ENCODE measurements at regions not wholly inside any gene's neighbourhood (a gene's known extent, or its start where the extent isn't known, plus 50 kb on each side); places are given as distances from the start of the nearest gene placed in this dataset.
A peak's percentile ranks its signal among the peaks of the same experiment; 100 is the strongest.

DNA sequence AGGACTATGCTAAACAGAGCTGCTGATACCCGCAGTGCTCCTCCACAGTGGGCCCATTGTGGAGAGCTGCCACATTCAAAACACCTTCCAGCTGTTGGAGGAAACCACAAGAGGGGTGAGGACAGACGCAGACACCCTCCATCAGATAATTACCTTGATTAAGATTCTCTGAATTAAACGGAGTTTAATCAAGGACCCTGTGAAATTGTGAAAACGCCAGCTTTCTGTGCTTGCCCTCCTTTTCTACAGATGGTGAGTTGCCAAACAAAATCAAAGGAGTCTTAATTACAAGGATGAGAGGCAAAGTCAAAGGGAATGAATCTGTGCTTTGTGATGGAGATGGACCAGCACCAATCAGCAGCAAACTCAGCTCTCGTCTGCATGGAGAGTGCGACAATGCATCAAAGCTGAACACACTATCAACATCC lies 596.1 kb downstream of the ELAVL2 start:
- no peak overlapping the region for H3K18ac ChIP-seq (ENCODE audit: low read length)
- no peaks in the 10 kb centered on the region for H3K9me3 ChIP-seq (replicated peaks in 1 of 2; ENCODE audit: control insufficient read depth in 2 of 2, insufficient read depth in 1 of 2, low read depth in 1 of 2, low read length in 2 of 2)
- no peak overlapping the region for H3K14ac ChIP-seq (ENCODE audit: low read length)
- H4K91ac ChIP-seq (ENCODE audit: low read depth, low read length, poor library complexity) = no peak overlapping the region
- no peak overlapping the region for H3K4me2 ChIP-seq (ENCODE audit: insufficient read depth, low read length, poor library complexity, severe bottlenecking)
- no peak overlapping the region for H3K9ac ChIP-seq (ENCODE audit: low read depth, low read length, poor library complexity)
- H3K4me1 ChIP-seq (ENCODE audit: control insufficient read depth in 2 of 2, insufficient read depth in 1 of 2, low read depth in 1 of 2, low read length in 2 of 2) = peaks cover 0 to 2% of the 10 kb centered on the region in 2 donors
- H3K23ac ChIP-seq (ENCODE audit: low read depth, low read length, poor library complexity) = no peak overlapping the region
- H4K8ac ChIP-seq (ENCODE audit: low read depth, low read length) = no peak overlapping the region
- H2AK5ac ChIP-seq (ENCODE audit: low read depth, low read length) = no peak overlapping the region
- no peak overlapping the region for H3K4ac ChIP-seq (ENCODE audit: low read length)
- H3K4me3 ChIP-seq (ENCODE audit: low read length in 2 of 2) = no peak overlapping the region
- H2AFZ ChIP-seq (ENCODE audit: low read length) = peak overlapping the region; percentile 23
- H2BK12ac ChIP-seq (ENCODE audit: low read length) = no peak overlapping the region
- H2BK120ac ChIP-seq (ENCODE audit: low read depth, low read length) = no peak overlapping the region
- H2BK5ac ChIP-seq (ENCODE audit: low read length) = no peak overlapping the region
- no CpG with 5 or more reads among the region's 6 CpGs for WGBS, 2 donors (ENCODE audit: extremely low coverage in 2 of 2, insufficient read length in 2 of 2, insufficient replicate concordance in 1 of 2)
- H3K79me1 ChIP-seq (ENCODE audit: low read depth, low read length) = no peaks in the 10 kb centered on the region
- no peak for DNase-seq (ENCODE audit: low spot score)
- no peak overlapping the region for H2BK15ac ChIP-seq (ENCODE audit: low read length)
- H3K27me3 ChIP-seq (ENCODE audit: control insufficient read depth in 3 of 3, insufficient read depth in 3 of 3, low read depth in 1 of 3, low read length in 3 of 3) = no peaks in the 10 kb centered on the region
- H3K36me3 ChIP-seq (replicated peaks in 1 of 2; ENCODE audit: control insufficient read depth in 2 of 2, insufficient read depth in 2 of 2, low read length in 2 of 2) = no peaks in the 10 kb centered on the region
- no peak overlapping the region for H3K27ac ChIP-seq (replicated peaks; ENCODE audit: low read length)

DNA sequence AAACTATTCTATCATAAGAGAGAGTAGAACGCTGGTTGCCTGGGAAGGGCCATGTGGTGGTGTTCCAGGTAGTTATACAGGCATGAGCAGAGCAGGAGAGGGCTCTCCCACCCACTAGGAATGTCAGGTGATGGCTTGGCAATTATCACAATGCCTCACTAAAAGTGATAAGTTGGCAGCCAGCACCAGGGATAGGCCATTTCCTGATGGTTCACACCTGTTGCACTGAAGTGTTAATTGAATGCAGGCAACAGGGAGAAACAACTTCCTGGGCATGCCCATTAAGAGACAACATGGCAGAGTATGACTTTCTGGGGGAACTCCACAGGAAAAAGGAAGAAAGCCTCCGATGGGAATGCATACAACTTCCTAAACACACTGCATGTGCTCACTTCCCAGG lies 593.2 kb downstream of the ELAVL2 start:
- H4K8ac ChIP-seq (ENCODE audit: low read depth, low read length) = no peak overlapping the region
- H2AK5ac ChIP-seq (ENCODE audit: low read depth, low read length) = no peak overlapping the region
- peaks cover 0 to under 1% of the 10 kb centered on the region in 2 donors for H3K9me3 ChIP-seq (replicated peaks in 1 of 2; ENCODE audit: control insufficient read depth in 2 of 2, insufficient read depth in 1 of 2, low read depth in 1 of 2, low read length in 2 of 2)
- H3K79me1 ChIP-seq (ENCODE audit: low read depth, low read length) = no peaks in the 10 kb centered on the region
- H2BK15ac ChIP-seq (ENCODE audit: low read length) = no peak overlapping the region
- H2BK12ac ChIP-seq (ENCODE audit: low read length) = no peak overlapping the region
- H3K23ac ChIP-seq (ENCODE audit: low read depth, low read length, poor library complexity) = no peak overlapping the region
- H3K4me2 ChIP-seq (ENCODE audit: insufficient read depth, low read length, poor library complexity, severe bottlenecking) = no peak overlapping the region
- H3K4me3 ChIP-seq (ENCODE audit: low read length in 2 of 2) = no peak overlapping the region
- no peak for DNase-seq (ENCODE audit: low spot score)
- no CpG with 5 or more reads among the region's 2 CpGs for WGBS, 2 donors (ENCODE audit: extremely low coverage in 2 of 2, insufficient read length in 2 of 2, insufficient replicate concordance in 1 of 2)
- no peak overlapping the region for H2BK120ac ChIP-seq (ENCODE audit: low read depth, low read length)
- H3K9ac ChIP-seq (ENCODE audit: low read depth, low read length, poor library complexity) = no peak overlapping the region
- no peaks in the 10 kb centered on the region for H3K36me3 ChIP-seq (replicated peaks in 1 of 2; ENCODE audit: control insufficient read depth in 2 of 2, insufficient read depth in 2 of 2, low read length in 2 of 2)
- no peak overlapping the region for H3K18ac ChIP-seq (ENCODE audit: low read length)
- H3K14ac ChIP-seq (ENCODE audit: low read length) = no peak overlapping the region
- H3K4me1 ChIP-seq (ENCODE audit: control insufficient read depth in 2 of 2, insufficient read depth in 1 of 2, low read depth in 1 of 2, low read length in 2 of 2) = peaks cover 0 to 2% of the 10 kb centered on the region in 2 donors
- H4K91ac ChIP-seq (ENCODE audit: low read depth, low read length, poor library complexity) = no peak overlapping the region
- H3K27ac ChIP-seq (replicated peaks; ENCODE audit: low read length) = no peak overlapping the region
- H2BK5ac ChIP-seq (ENCODE audit: low read length) = no peak overlapping the region
- H3K4ac ChIP-seq (ENCODE audit: low read length) = no peak overlapping the region
- H2AFZ ChIP-seq (ENCODE audit: low read length) = no peak overlapping the region
- H3K27me3 ChIP-seq (ENCODE audit: control insufficient read depth in 3 of 3, insufficient read depth in 3 of 3, low read depth in 1 of 3, low read length in 3 of 3) = no peaks in the 10 kb centered on the region

DNA sequence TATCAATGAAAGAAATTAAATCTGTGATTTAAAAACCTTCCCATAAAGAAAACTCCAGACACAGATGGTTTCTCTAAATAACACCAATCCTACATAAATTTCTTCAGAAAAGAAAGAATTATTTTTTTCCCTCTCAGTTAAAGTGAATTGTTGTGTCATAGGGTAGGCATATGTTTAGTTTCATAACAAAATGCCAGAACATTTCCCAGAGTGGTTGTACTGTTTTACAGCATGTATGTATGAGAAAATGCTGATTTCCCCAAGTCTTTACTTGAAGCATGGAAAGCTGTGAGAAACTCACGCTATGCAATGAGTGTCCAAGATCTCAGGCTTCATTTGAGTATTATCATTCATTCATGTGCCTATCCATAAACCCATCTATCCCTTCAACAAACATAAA lies 582.5 kb downstream of the ELAVL2 start:
- Histone ChIP-seq H3K27me3 (ENCODE audit: control insufficient read depth in 3 of 3, insufficient read depth in 3 of 3, low read depth in 1 of 3, low read length in 3 of 3) (no peaks in the 10 kb centered on the region), H2BK120ac (ENCODE audit: low read depth, low read length) (no peak overlapping the region), H3K14ac (ENCODE audit: low read length) (no peak overlapping the region), H3K18ac (ENCODE audit: low read length) (no peak overlapping the region), H3K4me2 (ENCODE audit: insufficient read depth, low read length, poor library complexity, severe bottlenecking) (no peak overlapping the region), H3K4me1 (ENCODE audit: control insufficient read depth in 2 of 2, insufficient read depth in 1 of 2, low read depth in 1 of 2, low read length in 2 of 2) (no peaks in the 10 kb centered on the region), H4K91ac (ENCODE audit: low read depth, low read length, poor library complexity) (no peak overlapping the region), H3K23ac (ENCODE audit: low read depth, low read length, poor library complexity) (no peak overlapping the region), H3K79me1 (ENCODE audit: low read depth, low read length) (no peaks in the 10 kb centered on the region), H3K36me3 (replicated peaks in 1 of 2; ENCODE audit: control insufficient read depth in 2 of 2, insufficient read depth in 2 of 2, low read length in 2 of 2) (no peaks in the 10 kb centered on the region), H2BK5ac (ENCODE audit: low read length) (no peak overlapping the region), H3K9ac (ENCODE audit: low read depth, low read length, poor library complexity) (no peak overlapping the region), H2BK12ac (ENCODE audit: low read length) (no peak overlapping the region), H2BK15ac (ENCODE audit: low read length) (no peak overlapping the region), H3K4me3 (ENCODE audit: low read length in 2 of 2) (no peak overlapping the region), H2AK5ac (ENCODE audit: low read depth, low read length) (no peak overlapping the region), H2AFZ (ENCODE audit: low read length) (no peak overlapping the region), H3K9me3 (replicated peaks in 1 of 2; ENCODE audit: control insufficient read depth in 2 of 2, insufficient read depth in 1 of 2, low read depth in 1 of 2, low read length in 2 of 2) (no peaks in the 10 kb centered on the region), H3K27ac (replicated peaks; ENCODE audit: low read length) (no peak overlapping the region), H3K4ac (ENCODE audit: low read length) (no peak overlapping the region), H4K8ac (ENCODE audit: low read depth, low read length) (no peak overlapping the region)
- no CpG with 5 or more reads among the region's 1 CpG for WGBS, 2 donors (ENCODE audit: extremely low coverage in 2 of 2, insufficient read length in 2 of 2, insufficient replicate concordance in 1 of 2)
- DNase-seq (ENCODE audit: low spot score) = no peak

DNA sequence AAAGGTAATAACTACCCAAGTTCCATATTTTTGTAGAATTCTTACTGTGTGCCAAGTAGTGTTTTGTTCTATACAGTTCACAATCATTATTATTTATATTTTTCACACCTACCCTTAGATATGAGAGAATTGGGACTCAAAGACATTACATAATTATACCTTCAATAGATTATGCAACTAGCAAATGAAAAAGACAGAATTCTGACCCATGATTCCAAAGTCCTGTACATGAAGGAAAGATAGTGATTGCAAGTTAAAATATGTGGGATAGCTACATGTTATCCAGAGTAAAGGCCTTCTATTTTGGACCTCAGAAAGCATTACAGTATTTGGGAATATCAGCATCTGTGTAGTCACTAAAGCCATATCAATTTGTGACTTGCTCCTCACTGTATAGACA lies 581.0 kb downstream of the ELAVL2 start:
- Histone ChIP-seq H3K79me1 (ENCODE audit: low read depth, low read length) (no peaks in the 10 kb centered on the region), H2BK12ac (ENCODE audit: low read length) (no peak overlapping the region), H4K91ac (ENCODE audit: low read depth, low read length, poor library complexity) (no peak overlapping the region), H3K23ac (ENCODE audit: low read depth, low read length, poor library complexity) (no peak overlapping the region), H3K36me3 (replicated peaks in 1 of 2; ENCODE audit: control insufficient read depth in 2 of 2, insufficient read depth in 2 of 2, low read length in 2 of 2) (no peaks in the 10 kb centered on the region), H2BK120ac (ENCODE audit: low read depth, low read length) (no peak overlapping the region), H4K8ac (ENCODE audit: low read depth, low read length) (no peak overlapping the region), H3K4me1 (ENCODE audit: control insufficient read depth in 2 of 2, insufficient read depth in 1 of 2, low read depth in 1 of 2, low read length in 2 of 2) (no peaks in the 10 kb centered on the region), H2BK15ac (ENCODE audit: low read length) (no peak overlapping the region), H2AK5ac (ENCODE audit: low read depth, low read length) (no peak overlapping the region), H3K14ac (ENCODE audit: low read length) (no peak overlapping the region), H3K4ac (ENCODE audit: low read length) (no peak overlapping the region), H3K4me2 (ENCODE audit: insufficient read depth, low read length, poor library complexity, severe bottlenecking) (no peak overlapping the region), H2AFZ (ENCODE audit: low read length) (no peak overlapping the region), H2BK5ac (ENCODE audit: low read length) (no peak overlapping the region), H3K9me3 (replicated peaks in 1 of 2; ENCODE audit: control insufficient read depth in 2 of 2, insufficient read depth in 1 of 2, low read depth in 1 of 2, low read length in 2 of 2) (no peaks in the 10 kb centered on the region), H3K18ac (ENCODE audit: low read length) (no peak overlapping the region), H3K9ac (ENCODE audit: low read depth, low read length, poor library complexity) (no peak overlapping the region), H3K27ac (replicated peaks; ENCODE audit: low read length) (no peak overlapping the region), H3K27me3 (ENCODE audit: control insufficient read depth in 3 of 3, insufficient read depth in 3 of 3, low read depth in 1 of 3, low read length in 3 of 3) (no peaks in the 10 kb centered on the region), H3K4me3 (ENCODE audit: low read length in 2 of 2) (no peak overlapping the region)
- no peak for DNase-seq (ENCODE audit: low spot score)
